ENCODE measurements at regions not wholly inside any gene's neighbourhood (a gene's known extent, or its start where the extent isn't known, plus 50 kb on each side); places are given as distances from the start of the nearest gene placed in this dataset.

DNA sequence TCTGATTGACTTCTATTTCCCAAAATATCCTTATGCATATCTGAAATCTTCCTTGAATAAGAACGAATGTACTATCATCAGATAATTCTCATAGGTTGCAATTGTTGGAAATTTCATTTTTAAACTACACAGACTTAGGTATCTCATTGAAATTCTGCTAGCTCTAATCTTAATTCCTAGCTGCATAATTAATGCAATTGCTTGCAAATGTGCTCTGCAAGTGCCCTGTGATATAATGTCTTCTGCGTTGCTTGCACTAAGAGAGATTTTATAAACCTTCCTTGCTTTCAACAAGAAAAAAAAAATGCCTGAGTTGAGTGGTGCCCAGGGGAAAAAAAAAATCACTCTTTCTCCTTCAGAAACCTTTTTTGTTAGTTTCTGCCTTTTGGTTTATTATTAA, 354.9 kb downstream of the TFAP2A start:
- DNase-seq (ENCODE audit: extremely low read depth in 1 of 2, low read depth in 1 of 2) = no peak

DNA sequence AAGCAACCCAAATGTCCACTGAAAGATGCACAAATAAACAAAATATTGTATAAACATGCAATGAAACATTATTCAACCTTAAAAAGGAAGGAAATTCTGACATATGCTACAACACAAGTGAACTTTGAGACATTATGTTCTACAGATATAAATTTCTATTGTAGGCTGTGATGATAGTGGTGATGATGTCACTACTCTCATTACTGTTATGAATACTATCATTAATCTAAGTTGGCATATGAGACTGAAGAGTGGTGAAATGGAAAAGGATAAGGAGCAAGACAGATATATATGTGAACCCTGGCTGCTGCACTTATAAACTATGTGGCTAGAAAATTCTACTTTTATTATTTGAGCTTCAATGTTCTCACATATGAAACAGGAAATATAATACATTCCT, 360.2 kb downstream of the TFAP2A start:
- DNase-seq (ENCODE audit: extremely low read depth in 1 of 2, low read depth in 1 of 2) = no peak

DNA sequence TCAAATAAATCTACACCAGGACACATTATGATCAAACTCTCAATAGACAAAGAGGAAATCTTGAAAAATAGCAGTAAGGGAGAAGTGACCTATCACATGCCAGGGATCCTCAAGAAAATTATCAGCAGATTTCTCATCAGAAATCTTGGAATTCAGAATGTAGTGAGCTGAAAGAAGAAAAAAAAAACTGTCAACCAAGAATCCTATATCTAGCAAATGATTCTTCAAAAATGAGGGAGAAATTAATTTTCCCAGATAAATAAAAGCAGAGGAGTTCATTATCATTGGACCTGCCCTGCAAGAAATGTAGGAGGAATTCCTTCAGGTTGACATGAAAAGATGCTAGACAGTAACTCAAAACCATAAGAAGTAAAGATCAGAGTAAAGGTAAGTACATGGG, 363.6 kb downstream of the TFAP2A start:
- DNase-seq (ENCODE audit: extremely low read depth in 1 of 2, low read depth in 1 of 2) = no peak

DNA sequence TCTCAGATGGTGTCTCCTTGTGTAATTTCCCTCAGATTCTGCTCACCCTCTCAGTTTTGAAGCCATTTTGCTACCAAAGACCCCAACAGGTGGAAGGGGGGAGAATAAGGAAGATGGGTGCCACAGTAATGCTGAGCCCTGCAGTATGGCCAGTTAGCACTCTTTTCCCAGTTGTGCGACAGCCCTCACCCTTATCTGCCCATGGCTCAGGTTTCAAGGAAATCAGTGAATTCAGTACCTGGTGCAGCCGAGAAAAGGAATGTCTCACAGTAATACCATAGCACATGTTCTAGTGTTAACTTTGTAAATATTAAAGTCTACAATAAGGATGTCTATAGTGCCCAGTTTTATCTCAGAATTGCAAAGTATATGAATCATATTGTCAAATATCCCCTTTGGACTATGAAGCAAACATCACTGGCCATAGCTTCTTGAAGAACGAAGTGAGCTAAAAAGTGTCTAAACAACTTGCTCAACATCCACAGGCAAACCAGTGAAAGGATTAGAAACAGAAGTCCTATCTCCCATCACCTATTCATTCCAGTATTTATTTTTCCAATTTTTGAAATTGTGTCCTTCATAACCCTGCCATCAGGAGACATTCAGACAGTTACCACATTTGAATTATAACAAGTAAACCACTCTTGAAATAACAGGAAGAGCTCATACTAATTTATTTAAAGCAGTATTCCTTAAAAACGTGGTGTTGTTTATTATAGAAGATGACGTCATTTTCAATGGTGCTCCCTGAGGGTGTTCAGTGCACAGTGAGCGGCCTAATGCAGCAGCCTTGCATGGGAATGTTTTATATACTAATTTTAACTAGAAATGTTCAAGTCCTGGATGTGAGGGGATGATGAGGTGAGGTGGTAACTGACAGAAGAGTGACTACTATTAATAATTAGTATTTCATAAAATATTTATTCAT, 366.2 kb downstream of the TFAP2A start:
- no peak for DNase-seq (ENCODE audit: extremely low read depth in 1 of 2, low read depth in 1 of 2)

- DNase-seq (ENCODE audit: extremely low read depth in 1 of 2, low read depth in 1 of 2) = no peak
Observed at GRCh38 chr6:10042280-10042679, 372.6 kb downstream of the TFAP2A start.

DNA sequence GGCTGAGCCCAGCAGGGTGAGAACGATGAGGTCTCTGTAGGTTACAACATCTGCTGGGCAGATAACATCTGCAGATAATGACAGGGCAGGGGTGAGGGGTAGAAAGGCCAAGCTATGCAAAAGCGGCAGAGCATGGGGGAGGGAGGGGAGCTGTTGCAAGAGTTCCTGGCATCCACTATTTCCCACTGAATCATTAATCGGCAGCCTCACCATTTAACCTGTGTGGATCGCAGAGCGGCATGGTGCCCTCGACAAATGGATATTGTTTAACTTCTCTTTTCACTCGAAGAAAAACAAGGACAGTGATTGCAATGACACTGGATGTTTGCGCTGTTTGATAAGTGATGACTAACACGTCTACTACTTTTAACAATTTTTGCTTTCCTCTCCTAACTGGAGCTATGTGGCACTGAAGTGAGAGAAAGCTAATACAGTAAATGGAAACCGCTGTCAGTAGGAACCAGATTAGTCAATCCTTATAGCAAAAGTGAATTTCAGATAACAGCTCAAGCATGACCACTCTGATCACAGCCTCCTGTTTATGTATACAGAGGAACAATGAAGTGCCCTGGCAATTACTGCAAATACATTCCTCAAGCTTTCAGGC, 381.5 kb downstream of the TFAP2A start:
- no peak for DNase-seq (ENCODE audit: extremely low read depth in 1 of 2, low read depth in 1 of 2)

DNA sequence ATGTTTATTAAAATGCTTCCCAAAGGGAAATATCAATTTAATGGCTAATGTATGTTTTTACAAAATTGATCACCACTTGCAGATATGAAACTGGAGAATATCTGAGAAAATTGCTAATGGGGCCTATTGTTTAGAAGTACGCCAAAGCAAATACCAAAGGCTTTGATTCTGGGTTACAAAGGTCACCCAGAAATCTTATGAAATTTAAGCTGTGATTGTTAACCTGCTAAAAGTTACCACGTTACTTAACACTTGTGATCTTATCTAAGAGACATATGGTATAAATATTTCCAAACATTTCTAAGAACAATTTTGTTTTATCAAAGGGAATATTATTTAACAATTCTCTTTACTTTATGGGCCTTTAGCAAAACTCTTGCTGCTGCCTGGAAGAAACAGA, 383.3 kb downstream of the TFAP2A start:
- DNase-seq (ENCODE audit: extremely low read depth in 1 of 2, low read depth in 1 of 2) = no peak

DNA sequence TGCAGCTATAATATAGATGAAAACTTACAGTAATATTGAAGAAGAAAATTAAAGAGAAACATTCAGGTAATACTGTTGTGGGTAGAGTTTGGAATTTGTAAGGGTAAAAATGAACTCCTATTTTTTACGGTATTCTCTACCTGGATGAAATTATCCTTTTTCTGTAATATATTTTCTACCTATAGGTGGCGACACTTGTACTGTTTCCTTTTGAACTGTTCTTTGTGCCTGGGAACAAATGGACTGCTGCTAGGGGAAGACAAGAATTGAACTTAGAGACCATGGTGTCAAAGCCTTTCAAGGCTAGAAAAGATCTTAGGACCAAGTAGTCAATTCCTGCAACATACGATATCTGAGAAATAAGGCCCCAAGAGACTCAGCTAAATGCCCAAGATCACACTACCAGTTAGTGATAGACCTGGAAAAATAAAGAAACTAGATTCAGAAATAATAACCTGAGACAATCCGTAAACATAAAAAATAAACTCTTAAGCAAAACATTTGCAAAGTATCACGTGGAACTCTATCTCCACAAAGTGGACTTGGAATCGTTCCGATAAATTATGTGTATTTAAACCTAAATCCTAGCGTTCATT, 383.8 kb downstream of the TFAP2A start:
- no peak for DNase-seq (ENCODE audit: extremely low read depth in 1 of 2, low read depth in 1 of 2)

- no peak for DNase-seq (ENCODE audit: extremely low read depth in 1 of 2, low read depth in 1 of 2)
Observed at GRCh38 chr6:10028222-10028621, 386.7 kb downstream of the TFAP2A start.

GRCh38 chr6:10019851-10020250, 395.0 kb downstream of the TFAP2A start:
- DNase-seq (ENCODE audit: extremely low read depth in 1 of 2, low read depth in 1 of 2) = no peak

DNA sequence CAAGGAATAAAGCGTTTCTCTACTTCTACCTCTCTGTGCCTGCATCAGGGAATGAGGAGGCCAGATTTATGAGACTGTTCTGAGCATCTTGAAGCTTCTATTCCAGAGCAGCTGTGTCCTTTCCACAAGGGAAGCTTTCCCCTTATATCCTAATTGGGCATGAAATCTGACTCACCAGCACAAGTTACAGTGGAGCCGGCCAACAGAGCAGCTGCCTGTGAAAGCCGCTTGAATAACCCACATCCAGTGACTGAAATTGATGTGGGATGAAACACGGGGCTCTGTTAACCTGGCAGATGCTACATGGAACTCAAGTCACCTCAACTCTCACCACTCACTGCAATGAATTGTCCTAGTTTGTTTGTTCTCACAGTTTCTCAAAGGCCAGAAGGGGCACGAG, 400.3 kb downstream of the TFAP2A start:
- no peak for DNase-seq (ENCODE audit: extremely low read depth in 1 of 2, low read depth in 1 of 2)

GRCh38 chr6:10000551-10000950, 414.3 kb downstream of the TFAP2A start:
- no peak for DNase-seq (ENCODE audit: extremely low read depth in 1 of 2, low read depth in 1 of 2)

DNA sequence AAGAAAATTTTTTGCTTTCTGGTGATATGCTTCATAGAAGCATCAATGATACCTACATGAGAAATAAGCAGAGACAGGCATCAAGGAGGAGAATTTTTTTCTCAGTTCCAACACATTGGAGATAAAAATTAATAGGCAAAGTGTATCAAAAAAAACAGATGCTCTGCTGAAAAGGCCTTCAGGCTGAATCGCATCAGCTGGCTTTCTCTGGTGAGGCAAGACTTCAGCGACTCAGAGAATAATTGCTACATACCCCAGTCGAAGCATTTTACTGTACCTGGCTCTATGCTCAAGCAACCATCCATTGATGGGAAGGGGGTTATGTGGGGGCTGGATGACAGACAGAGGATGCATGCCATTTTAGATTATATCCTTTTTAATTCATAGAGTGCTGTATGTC, 415.1 kb downstream of the TFAP2A start:
- DNase-seq (ENCODE audit: extremely low read depth in 1 of 2, low read depth in 1 of 2) = no peak

GRCh38 chr6:9986273-9986672, 428.6 kb downstream of the TFAP2A start:
- no peak for DNase-seq (ENCODE audit: extremely low read depth in 1 of 2, low read depth in 1 of 2)

GRCh38 chr6:9985481-9985880, 429.4 kb downstream of the TFAP2A start:
- DNase-seq (ENCODE audit: extremely low read depth in 1 of 2, low read depth in 1 of 2) = no peak

DNA sequence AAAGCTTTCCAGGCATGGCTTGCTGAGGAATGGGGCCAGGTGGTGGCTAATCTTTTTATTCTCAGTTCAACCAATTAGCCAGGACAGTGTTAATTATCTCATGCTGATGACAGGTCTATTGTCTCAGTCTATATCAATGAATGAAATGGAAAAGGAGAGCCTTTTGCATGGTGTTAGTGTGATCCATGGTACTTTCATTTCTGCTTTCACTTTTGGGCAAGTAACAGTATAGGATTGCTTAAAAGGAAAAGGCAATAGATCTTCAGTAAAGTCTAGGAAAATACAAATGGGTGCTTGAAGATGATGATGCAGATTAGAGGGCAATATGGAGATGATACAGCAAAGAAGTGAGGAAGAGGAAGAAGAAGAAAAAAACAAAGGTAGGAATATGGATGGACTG, 430.3 kb downstream of the TFAP2A start:
- no peak for DNase-seq (ENCODE audit: extremely low read depth in 1 of 2, low read depth in 1 of 2)

DNA sequence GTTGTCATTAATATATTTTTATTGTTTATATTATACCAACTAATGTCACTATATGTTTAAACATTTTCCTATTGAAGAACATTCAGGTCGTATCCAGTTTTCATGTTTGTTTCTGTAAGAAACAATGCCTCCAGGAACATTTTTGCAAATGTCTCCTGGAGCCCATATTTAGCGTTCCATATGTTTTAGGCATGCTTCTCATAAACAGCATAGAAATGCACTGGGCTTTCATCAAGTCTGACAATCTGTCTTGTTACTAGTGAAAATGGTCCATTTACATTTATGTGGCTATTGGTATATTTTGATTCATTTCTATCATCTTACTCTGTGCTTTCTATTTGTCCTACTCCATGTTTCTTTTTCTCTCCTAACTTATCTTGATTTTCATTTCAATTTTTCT, 431.7 kb downstream of the TFAP2A start:
- DNase-seq (ENCODE audit: extremely low read depth in 1 of 2, low read depth in 1 of 2) = no peak

GRCh38 chr6:9982215-9982614, 432.7 kb downstream of the TFAP2A start:
- no peak for DNase-seq (ENCODE audit: extremely low read depth in 1 of 2, low read depth in 1 of 2)

DNA sequence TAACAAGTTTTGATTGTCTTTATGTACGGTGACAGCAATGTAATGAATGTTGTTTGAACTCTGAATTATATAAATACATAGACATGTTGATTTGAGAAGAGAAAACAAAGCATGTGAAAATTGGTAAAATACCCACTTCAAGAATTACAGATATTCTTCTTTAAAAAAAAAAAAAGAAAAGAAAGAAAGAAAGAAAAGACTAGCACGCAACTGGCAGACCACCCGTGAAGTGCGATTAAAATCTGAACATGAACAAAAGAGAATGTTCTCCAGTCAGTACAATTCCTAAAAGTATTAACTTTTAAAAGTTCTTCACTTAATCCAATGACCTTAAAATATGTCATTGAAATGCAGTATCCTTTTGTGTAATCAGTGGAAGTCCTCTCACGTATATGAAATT, 434.9 kb downstream of the TFAP2A start:
- DNase-seq (ENCODE audit: extremely low read depth in 1 of 2, low read depth in 1 of 2) = no peak

DNA sequence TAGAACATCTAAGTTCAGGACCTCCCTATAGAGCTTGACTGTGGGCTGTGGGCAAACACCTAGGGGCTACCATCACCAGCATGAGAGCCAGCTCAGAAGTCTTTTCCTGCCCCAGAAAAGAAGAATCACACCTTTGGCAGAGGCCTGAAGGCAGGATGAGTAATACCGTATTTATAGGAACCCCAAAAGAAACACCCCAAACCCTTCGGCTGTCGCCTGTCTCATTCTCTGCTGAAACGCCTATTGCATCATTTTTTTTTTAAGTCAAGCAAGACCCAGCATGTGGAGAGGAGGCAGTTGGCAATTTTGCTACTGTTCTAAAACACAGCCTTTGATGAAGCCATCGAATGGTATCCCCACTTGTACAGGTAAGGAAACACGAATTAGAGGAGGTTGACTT, 436.4 kb downstream of the TFAP2A start:
- DNase-seq (ENCODE audit: extremely low read depth in 1 of 2, low read depth in 1 of 2) = no peak

DNA sequence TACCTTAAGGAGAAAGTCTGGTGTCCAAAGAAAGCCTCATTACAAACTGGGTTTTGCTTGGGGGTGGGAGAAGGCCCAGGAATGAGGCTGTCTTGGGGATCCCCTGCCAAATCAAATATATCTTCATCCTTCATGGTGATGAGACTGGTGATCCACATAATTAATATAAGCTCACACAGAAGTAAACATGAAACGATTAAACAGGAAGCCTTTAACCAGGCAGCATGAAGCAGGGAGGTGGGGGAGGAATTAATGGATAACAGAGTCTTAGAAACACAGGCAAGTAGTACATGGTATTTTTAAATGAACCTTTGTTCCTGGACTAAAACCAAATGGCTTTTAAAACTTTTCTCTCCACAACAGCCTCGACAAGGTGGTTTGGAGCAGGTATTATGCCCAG, 437.5 kb downstream of the TFAP2A start:
- no peak for DNase-seq (ENCODE audit: extremely low read depth in 1 of 2, low read depth in 1 of 2)

GRCh38 chr6:9961646-9962045, 453.2 kb downstream of the TFAP2A start:
- no peak for DNase-seq (ENCODE audit: extremely low read depth in 1 of 2, low read depth in 1 of 2)
